Stimulated activated CD4-positive, alpha-beta T cell treated with anti-CD3 and anti-CD28 coated beads, Interleukin-12 subunit alpha, Interleukin-12 subunit beta, amount 100 ng/mL, for 48 hours (primary cell): ENCODE measurements at regions not wholly inside any gene's neighbourhood (a gene's known extent, or its start where the extent isn't known, plus 50 kb on each side); places are given as distances from the start of the nearest gene placed in this dataset.

Source experiments
- DNase-seq, 3 donors: peaks; one replicate each; pipeline ENCODE4 v3.0.0-alpha.2; 2020; ENCODE audit warnings: low read depth in 2 of 3, low spot score in 1 of 3

DNA sequence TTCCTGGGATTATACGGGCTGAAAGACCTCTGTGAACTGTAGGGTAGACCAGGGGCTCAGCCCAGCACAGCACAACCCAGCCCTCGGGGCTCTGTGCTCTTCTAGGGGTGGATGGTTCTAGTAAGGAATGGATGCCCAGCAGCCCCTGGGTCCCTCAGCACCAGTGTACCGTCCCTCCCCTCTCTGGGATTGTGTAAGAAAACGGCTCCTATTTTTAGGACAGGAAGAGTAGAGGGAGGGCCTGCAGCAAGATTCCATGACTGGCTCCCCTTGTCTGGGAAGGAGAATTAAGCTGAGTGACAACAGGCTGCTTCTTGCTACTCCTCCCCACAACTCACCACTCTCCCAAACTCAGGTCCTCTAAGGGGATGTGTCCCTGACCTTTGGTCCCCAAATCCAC is 270.8 kb upstream of the TOPAZ1 start:
- no peak for DNase-seq

- no peak for DNase-seq
These were observed 270.2 kb upstream of the TOPAZ1 start for GRCh38 chr3:43971486-43971885.

DNA sequence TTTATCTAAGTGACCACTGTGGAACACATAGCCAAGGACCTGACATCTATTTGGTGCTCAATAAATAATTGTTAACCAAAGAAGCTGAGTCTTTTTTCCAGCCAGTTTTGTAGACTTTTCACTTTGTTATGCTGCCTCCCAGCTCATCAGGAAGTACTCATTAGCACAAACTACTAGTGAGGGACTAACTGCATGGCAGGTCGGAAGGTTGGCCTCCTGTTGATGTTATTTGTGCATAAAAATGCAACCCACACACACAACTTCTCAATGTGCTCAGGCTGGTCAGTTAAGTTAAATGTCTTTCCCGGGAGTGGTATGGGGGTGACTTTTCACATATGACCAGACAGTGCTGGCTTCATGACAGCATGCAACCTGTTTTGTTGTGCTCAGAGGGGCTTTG is 263.0 kb upstream of the TOPAZ1 start:
- no peak for DNase-seq

GRCh38 chr3:43979645-43980044 is 262.0 kb upstream of the TOPAZ1 start:
- no peak for DNase-seq

DNA sequence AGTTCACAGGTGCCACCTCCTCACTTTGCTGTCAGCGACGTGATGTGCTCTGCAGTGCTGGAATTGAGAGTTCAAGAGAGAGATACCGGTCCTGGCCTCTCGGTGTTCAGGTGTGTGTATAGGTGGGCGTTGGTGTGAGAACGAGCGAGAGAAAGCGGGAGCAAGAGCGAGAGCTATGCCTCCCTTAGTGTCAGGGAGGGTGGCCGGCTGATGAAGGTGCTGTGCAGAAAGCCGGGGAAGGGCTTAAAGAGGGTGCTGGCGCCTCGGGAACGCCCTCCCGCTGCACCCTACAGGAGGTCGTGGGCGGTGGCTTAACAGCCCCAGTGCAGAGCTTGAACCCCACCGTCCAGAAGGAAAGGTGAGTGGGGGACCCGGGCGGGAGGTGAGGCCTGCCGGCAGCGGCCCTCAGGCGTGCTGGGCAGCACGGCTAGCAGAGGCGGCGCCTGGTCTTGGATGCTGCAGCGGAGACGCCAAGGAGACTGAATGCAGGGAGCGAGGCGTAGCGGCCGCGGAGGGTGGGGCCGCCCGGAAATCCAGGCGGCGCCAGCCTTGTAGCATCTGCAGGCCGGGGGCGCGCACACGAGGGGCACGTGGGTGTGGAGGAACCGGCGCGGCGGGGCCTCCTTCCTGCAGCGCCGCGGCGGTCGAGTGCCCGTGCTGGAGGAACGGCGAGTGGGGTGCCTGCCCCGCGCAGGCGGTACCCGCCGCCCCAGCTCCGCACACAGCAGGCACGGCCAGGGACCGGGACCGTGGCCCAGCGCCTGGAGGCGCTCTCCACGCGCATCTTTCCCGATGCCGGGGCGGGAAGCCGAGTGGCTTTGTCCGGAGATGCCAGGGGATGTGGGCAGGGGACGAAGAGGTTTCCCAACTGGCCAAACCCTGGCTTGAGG is 246.8 kb upstream of the TOPAZ1 start:
- DNase-seq, result no peak

GRCh38 chr3:43995547-43996378 is 245.9 kb upstream of the TOPAZ1 start:
- DNase-seq, result no peak

DNA sequence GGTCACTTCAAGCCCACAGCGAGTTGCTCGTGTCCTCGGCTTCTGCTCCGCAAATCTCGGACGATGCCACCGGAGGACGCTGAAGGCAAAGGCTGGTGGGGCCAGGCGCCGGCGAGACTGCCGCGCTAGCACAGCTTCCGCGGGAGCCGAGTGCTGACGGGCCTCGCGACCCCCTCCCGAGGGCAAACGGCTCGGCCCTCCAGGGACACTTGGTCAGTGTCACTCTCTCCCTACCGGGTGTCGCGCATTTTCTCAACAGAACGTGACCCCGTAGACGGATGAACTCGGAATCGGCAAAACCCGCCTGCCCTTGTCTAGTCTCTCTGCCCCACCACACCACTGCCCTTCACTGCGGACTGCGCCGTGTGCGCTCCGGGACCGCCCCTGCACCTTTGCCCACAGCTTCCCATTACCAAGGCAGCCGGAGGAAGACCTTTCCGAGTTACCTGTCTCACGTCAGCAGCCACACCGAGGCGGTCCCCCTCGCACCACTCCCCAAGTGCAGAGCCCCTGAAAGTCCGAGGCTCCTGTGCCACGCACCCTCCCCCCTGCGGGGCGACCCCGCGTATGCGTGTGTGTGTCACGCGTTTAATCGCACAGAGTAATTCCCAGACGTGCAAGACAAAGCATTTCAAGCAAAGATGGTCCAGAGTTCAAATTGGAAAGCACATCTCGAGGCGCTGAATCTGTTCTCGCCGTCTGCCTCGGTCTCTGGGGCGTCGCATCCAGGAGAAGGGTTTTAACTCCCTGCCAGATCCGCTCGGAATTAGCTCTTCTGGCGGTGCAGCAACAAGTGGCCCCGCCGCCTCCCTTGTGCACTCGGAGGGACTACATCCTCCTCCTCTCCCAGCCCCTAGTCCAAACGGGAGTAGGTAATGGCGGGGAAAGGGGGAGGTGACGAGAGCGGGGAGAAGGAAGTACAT is 245.0 kb upstream of the TOPAZ1 start:
- no peak for DNase-seq

DNA sequence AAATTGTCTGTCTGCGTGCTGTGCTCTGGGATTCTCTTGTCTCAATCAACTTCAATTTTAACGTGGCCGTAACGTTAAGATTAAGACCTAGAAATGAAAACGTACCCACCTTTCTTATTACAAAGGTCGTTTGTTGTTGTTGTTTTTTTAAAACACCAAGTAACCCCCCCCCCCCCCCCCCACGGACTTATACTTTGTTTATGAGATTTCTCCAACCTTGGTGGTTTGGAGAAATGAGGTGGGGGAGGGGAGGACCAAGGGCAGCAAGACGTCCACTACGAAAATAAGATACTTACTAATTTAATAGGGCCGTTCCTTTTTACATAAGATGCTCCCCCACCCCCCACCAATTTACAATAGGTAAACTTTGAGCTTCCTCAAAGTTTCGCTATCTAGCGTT is 244.4 kb upstream of the TOPAZ1 start:
- DNase-seq, result no peak

DNA sequence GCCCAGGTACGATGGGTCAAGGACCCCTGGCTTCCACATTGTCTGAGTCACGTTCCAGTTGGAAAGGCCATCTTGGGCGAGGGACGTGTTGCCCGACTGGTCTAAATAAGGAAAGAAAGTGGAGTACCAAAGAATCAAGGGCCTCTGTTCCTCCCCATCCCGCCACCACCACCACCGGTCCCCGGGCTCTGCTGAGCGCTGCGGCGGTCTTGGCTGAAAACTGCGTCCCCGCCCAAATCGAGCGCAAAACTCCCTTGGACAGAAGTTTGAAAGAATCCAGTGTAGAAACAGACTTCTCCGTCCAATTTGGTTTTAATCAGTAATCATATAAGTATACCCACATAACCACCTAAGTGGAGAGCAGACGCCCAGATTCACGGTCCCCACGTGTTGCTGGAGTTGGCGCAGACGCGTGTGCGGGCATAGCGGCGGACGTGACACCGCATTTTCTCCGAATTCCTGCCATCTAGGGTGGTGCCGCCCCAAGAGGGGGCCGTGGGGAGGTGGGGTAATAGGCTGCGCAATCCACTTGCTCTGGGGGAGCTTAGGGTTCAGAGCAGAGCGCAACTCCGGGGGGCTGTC is 243.8 kb upstream of the TOPAZ1 start:
- DNase-seq, result no peak

GRCh38 chr3:43998370-43998835 is 243.3 kb upstream of the TOPAZ1 start:
- no peak for DNase-seq

DNA sequence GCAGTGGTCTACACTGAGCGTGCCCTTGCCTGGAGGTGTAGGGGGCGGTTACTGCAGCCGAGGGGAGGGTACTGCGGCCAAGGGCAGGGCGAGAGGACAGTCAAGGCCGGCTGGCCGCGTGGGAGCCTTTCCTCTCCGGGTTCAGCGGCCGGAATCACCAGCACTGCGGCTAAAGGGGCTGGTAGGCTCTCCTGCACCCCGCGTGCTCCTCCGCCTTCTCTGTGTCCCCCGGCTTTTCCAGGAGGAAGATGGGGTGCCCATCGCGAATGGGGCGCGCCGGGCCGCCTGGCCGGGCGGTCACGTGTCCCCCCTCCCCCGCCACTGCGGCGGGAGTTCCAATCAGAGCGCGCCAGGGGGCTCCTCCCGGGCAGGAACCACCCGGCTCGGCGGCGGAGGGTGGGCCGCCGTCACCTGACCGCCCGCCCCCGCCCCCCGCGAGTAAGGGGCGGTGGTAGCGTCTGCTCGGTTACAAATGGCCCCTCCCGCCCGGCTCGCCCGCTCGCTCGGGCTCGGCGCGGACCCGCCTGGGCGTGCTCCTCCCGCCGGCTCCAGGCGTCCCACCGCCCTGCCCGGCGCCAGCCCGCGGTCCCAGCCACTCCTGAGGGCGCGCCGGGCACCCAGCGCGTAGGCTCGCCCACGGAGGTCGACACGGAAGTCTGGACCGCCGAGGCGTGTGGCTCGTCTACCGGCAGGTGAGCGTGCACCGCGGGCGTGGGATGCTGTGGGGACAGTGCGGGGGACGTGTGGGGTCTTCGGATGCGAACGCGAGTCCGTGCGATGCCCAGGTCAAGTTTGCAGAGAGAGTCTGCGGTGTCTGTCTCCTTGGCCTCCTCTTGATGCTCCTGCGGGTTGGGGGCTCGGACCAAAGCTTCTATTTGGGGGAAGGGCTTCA is 242.6 kb upstream of the TOPAZ1 start:
- no peak for DNase-seq

- no peak for DNase-seq
These were observed 241.9 kb upstream of the TOPAZ1 start for GRCh38 chr3:43999728-44000319.

- no peak for DNase-seq
These were observed 241.1 kb upstream of the TOPAZ1 start for GRCh38 chr3:44000586-44000985.

- DNase-seq, result no peak
These were observed 240.6 kb upstream of the TOPAZ1 start for GRCh38 chr3:44001072-44001471.

GRCh38 chr3:44003801-44004200 is 237.9 kb upstream of the TOPAZ1 start:
- DNase-seq, result no peak

DNA sequence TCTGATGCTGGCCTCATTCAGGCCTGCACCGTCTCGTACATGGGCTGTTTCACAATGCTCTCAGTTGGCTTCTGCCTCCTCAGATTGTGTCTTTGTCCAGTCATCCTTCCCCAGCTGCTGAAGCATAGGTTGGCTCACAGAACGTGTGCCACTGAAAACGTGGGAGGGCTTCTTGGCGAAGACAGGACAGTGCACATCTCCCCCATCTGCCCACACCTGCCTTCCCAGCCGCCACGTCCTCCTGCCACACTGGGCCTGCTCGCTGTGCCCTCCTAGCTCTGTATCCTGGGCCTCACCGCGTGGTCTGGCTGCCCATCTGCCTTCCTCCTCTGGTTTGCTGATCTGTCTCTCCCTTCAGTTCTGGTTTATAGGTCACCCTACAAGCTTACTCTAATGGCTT is 230.0 kb upstream of the TOPAZ1 start:
- DNase-seq, result no peak

- DNase-seq, result no peak
These were observed 229.4 kb upstream of the TOPAZ1 start for GRCh38 chr3:44012160-44012899.

GRCh38 chr3:44013967-44014366 is 227.7 kb upstream of the TOPAZ1 start:
- no peak for DNase-seq

DNA sequence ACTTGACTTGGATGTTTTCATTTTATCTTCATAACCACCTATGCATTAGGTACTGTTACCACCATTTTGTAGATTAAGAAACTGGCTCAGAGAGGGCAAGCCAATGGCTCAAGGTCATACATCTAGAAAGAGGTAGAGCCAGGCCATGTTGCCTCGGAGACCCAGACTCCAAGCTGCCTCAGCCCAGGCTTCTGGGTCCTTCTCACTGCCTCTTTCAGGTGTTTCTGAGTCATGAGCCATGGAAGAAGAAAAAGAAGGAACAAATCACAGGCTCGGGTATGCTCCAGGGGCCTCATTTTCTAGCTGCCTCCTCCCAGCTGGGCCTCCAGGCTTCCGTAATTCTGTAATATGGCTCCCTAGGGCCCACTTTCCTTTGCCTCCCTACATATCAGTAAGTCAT is 226.5 kb upstream of the TOPAZ1 start:
- DNase-seq, result no peak
